ENCODE measurements at regions not wholly inside any gene's neighbourhood (a gene's known extent, or its start where the extent isn't known, plus 50 kb on each side); places are given as distances from the start of the nearest gene placed in this dataset.

DNA sequence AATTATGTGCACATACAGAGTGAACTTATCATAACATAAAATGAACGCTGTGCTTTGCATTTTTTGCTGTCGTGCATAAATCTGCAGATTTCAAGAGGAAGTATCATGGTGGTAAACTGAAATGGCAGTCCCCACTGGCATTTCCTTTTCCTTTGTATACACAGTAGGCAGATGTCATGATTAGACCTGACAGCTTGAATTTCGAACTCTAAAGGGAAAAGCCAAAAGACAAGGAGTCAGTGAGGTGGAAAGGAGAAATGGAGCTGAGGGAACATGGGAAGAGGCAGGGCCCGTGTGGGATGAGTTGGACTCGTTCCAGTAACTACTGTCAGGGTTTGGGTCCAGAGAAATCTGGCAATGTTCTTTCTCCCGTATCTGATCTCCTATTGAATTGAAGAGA lies 454.1 kb upstream of the SGCG start:
- TF ChIP-seq CTCF (IDR thresholded peaks at IDR 0.05; ENCODE audit: low read depth, low read length) (no peak), POLR2A (IDR thresholded peaks at IDR 0.05; ENCODE audit: extremely low read depth, insufficient read length) (no peak), MYC (IDR thresholded peaks at IDR 0.05; ENCODE audit: low read depth, low read length) (no peak)
